Spleen (tissue), 7 donors: ENCODE measurements at regions not wholly inside any gene's neighbourhood (a gene's known extent, or its start where the extent isn't known, plus 50 kb on each side); places are given as distances from the start of the nearest gene placed in this dataset.

Experiments used
- CTCF ChIP-seq, 11 experiments: fragments of 200-600 bp in 7 of 11; fragments of 450-650 bp in 4 of 11; sonication (generic) in 4 of 11; IDR thresholded peaks in 8 of 11; conservative IDR thresholded peaks in 3 of 11; 1 replicate in 7 of 11; 2 replicates in 4 of 11; pipeline versions ENCODE4 v1.4.0 to v1.8.0; 2016 to 2021; ENCODE audit warnings: antibody characterized with exemption in 11 of 11, inconsistent platforms in 4 of 11, mild to moderate bottlenecking in 1 of 11
- POLR2A ChIP-seq, 3 donors: fragments of 450-650 bp; IDR thresholded peaks; one replicate each; pipeline ENCODE4 v1.5.1; 2017; ENCODE audit warnings: antibody characterized with exemption in 3 of 3, mild to moderate bottlenecking in 1 of 3
- donor health status: DM: no; HTN: no; CAD: no; lungs with moderate emphysema.
- donor health status: DM: no; HTN: no; CAD: no.
- donor health status: DM: no; HTN: no; CAD: no.

GRCh38 chr1:195064358-195064757 is 1543.9 kb downstream of the KCNT2 start:
- TF ChIP-seq CTCF (IDR thresholded peaks at IDR 0.05 in 8 of 11, conservative IDR thresholded peaks at IDR 0.05 in 3 of 11) (no peak), POLR2A (IDR thresholded peaks at IDR 0.05) (no peak)
